A673 (cell line): ENCODE measurements at regions not wholly inside any gene's neighbourhood (a gene's known extent, or its start where the extent isn't known, plus 50 kb on each side); places are given as distances from the start of the nearest gene placed in this dataset.

Experiments used
- EZH2 ChIP-seq: fragments of 200-600 bp; sonication (generic); IDR thresholded peaks from 2 replicates; pipeline ENCODE4 v1.6.1; 2017; ENCODE audit warnings: borderline replicate concordance, low read depth, mild to moderate bottlenecking, mixed read lengths, antibody characterized with exemption, low read length; ENCODE audit not compliant: poor library complexity, severe bottlenecking
- TF ChIP-seq, protein P1 (sequence below): fragments of 300-800, 200-600 bp; sonication (generic); conservative IDR thresholded peaks from 2 replicates; pipeline ENCODE4 v1.5.1; 2017; ENCODE audit warnings: low read depth, mild to moderate bottlenecking, antibody characterized with exemption, low read length, moderate library complexity, mixed read lengths

DNA sequence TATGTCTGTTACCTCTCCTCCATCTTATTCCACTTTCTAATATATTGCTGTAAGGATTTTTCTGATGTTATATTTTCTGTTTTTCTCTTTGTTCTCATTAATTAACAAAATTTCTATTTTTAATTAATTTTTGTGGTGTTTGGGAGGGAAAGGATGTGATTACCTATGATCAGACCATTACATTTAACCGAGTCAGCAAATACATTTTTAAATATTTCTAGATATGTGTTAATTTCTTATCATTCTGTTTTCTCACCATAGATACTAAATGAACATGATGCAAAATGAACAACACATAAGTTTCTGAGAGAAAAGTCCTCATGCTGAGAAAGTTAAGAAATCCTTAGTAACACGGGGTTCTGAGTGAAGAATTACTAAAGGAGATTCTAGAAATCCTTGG, 80.6 kb upstream of the P2RY1 start:
- TF ChIP-seq EZH2, result no peak
- TF ChIP-seq, protein P1, sequence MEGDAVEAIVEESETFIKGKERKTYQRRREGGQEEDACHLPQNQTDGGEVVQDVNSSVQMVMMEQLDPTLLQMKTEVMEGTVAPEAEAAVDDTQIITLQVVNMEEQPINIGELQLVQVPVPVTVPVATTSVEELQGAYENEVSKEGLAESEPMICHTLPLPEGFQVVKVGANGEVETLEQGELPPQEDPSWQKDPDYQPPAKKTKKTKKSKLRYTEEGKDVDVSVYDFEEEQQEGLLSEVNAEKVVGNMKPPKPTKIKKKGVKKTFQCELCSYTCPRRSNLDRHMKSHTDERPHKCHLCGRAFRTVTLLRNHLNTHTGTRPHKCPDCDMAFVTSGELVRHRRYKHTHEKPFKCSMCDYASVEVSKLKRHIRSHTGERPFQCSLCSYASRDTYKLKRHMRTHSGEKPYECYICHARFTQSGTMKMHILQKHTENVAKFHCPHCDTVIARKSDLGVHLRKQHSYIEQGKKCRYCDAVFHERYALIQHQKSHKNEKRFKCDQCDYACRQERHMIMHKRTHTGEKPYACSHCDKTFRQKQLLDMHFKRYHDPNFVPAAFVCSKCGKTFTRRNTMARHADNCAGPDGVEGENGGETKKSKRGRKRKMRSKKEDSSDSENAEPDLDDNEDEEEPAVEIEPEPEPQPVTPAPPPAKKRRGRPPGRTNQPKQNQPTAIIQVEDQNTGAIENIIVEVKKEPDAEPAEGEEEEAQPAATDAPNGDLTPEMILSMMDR, result no peak
